ENCODE measurements at regions not wholly inside any gene's neighbourhood (a gene's known extent, or its start where the extent isn't known, plus 50 kb on each side); places are given as distances from the start of the nearest gene placed in this dataset.

GRCh38 chr13:47117268-47117667 is 220.4 kb upstream of the HTR2A start:
- WGBS, 2 donors, result 42 to 47% methylated on average over 3 of the region's 3 CpGs
- H3K4me3 ChIP-seq (ENCODE audit: low read length in 2 of 2), result no peak overlapping the region
- no peaks in the 10 kb centered on the region for H3K9me3 ChIP-seq (ENCODE audit: control insufficient read depth, low read length)
- DNase-seq, result no peak
- no peaks in the 10 kb centered on the region for H3K36me3 ChIP-seq (ENCODE audit: control insufficient read depth in 1 of 2, insufficient read depth in 2 of 2, low read length in 1 of 2)
- no peak overlapping the region for H3K27ac ChIP-seq (ENCODE audit: low read depth in 1 of 2, low read length in 2 of 2)
- no peaks in the 10 kb centered on the region for H3K4me1 ChIP-seq (ENCODE audit: control insufficient read depth in 1 of 2, insufficient read depth in 2 of 2, low read length in 2 of 2)
- ATAC-seq (ENCODE audit: low FRiP score), result no peak
- intact Hi-C loops (cut with DNase I), result no loop called here
- H3K27me3 ChIP-seq (ENCODE audit: control insufficient read depth in 1 of 2, insufficient read depth in 2 of 2, low read length in 1 of 2), result no peaks in the 10 kb centered on the region

GRCh38 chr13:47114030-47114429 is 217.2 kb upstream of the HTR2A start:
- intact Hi-C loops (cut with DNase I), result no loop called here
- ATAC-seq (ENCODE audit: low FRiP score) (no peak), DNase-seq (no peak)
- 89 to 95% methylated on average over 1 of the region's 1 CpG for WGBS, 2 donors
- Histone ChIP-seq H3K4me3 (ENCODE audit: low read length in 2 of 2) (no peak overlapping the region), H3K9me3 (ENCODE audit: control insufficient read depth, low read length) (no peaks in the 10 kb centered on the region), H3K36me3 (ENCODE audit: control insufficient read depth in 1 of 2, insufficient read depth in 2 of 2, low read length in 1 of 2) (no peaks in the 10 kb centered on the region), H3K27ac (ENCODE audit: low read depth in 1 of 2, low read length in 2 of 2) (no peak overlapping the region), H3K4me1 (ENCODE audit: control insufficient read depth in 1 of 2, insufficient read depth in 2 of 2, low read length in 2 of 2) (no peaks in the 10 kb centered on the region), H3K27me3 (ENCODE audit: control insufficient read depth in 1 of 2, insufficient read depth in 2 of 2, low read length in 1 of 2) (no peaks in the 10 kb centered on the region)

GRCh38 chr13:47112903-47113299 is 216.0 kb upstream of the HTR2A start:
- Histone ChIP-seq H3K9me3 (ENCODE audit: control insufficient read depth, low read length) (no peaks in the 10 kb centered on the region), H3K27ac (ENCODE audit: low read depth in 1 of 2, low read length in 2 of 2) (no peak overlapping the region), H3K4me3 (ENCODE audit: low read length in 2 of 2) (no peak overlapping the region), H3K27me3 (ENCODE audit: control insufficient read depth in 1 of 2, insufficient read depth in 2 of 2, low read length in 1 of 2) (no peaks in the 10 kb centered on the region), H3K4me1 (ENCODE audit: control insufficient read depth in 1 of 2, insufficient read depth in 2 of 2, low read length in 2 of 2) (no peaks in the 10 kb centered on the region), H3K36me3 (ENCODE audit: control insufficient read depth in 1 of 2, insufficient read depth in 2 of 2, low read length in 1 of 2) (no peaks in the 10 kb centered on the region)
- intact Hi-C loops (cut with DNase I), result no loop called here
- WGBS, 2 donors, result 74 to 76% methylated on average over 1 of the region's 1 CpG
- ATAC-seq (ENCODE audit: low FRiP score), result no peak
- DNase-seq, result no peak

GRCh38 chr13:47112205-47112902 is 215.5 kb upstream of the HTR2A start:
- H3K27ac ChIP-seq (ENCODE audit: low read depth in 1 of 2, low read length in 2 of 2), result no peak overlapping the region
- H3K36me3 ChIP-seq (ENCODE audit: control insufficient read depth in 1 of 2, insufficient read depth in 2 of 2, low read length in 1 of 2), result no peaks in the 10 kb centered on the region
- no peak for ATAC-seq (ENCODE audit: low FRiP score)
- WGBS, 2 donors, result 73% methylated on average over 4 of the region's 4 CpGs
- intact Hi-C loops (cut with DNase I), result no loop called here
- no peaks in the 10 kb centered on the region for H3K4me1 ChIP-seq (ENCODE audit: control insufficient read depth in 1 of 2, insufficient read depth in 2 of 2, low read length in 2 of 2)
- no peak overlapping the region for H3K4me3 ChIP-seq (ENCODE audit: low read length in 2 of 2)
- H3K9me3 ChIP-seq (ENCODE audit: control insufficient read depth, low read length), result no peaks in the 10 kb centered on the region
- no peaks in the 10 kb centered on the region for H3K27me3 ChIP-seq (ENCODE audit: control insufficient read depth in 1 of 2, insufficient read depth in 2 of 2, low read length in 1 of 2)
- DNase-seq, result no peak

GRCh38 chr13:47111499-47111898 is 214.6 kb upstream of the HTR2A start:
- no peaks in the 10 kb centered on the region for H3K4me1 ChIP-seq (ENCODE audit: control insufficient read depth in 1 of 2, insufficient read depth in 2 of 2, low read length in 2 of 2)
- no peaks in the 10 kb centered on the region for H3K36me3 ChIP-seq (ENCODE audit: control insufficient read depth in 1 of 2, insufficient read depth in 2 of 2, low read length in 1 of 2)
- no peak overlapping the region for H3K4me3 ChIP-seq (ENCODE audit: low read length in 2 of 2)
- H3K9me3 ChIP-seq (ENCODE audit: control insufficient read depth, low read length), result no peaks in the 10 kb centered on the region
- DNase-seq (no peak), ATAC-seq (ENCODE audit: low FRiP score) (no peak)
- no peaks in the 10 kb centered on the region for H3K27me3 ChIP-seq (ENCODE audit: control insufficient read depth in 1 of 2, insufficient read depth in 2 of 2, low read length in 1 of 2)
- H3K27ac ChIP-seq (ENCODE audit: low read depth in 1 of 2, low read length in 2 of 2), result no peak overlapping the region
- intact Hi-C loops (cut with DNase I), result no loop called here
- WGBS, 2 donors, result 58 to 69% methylated on average over 3 of the region's 3 CpGs

- 87 to 93% methylated on average over 12 of the region's 12 CpGs for WGBS, 2 donors
- intact Hi-C loops (cut with DNase I), result no loop called here
- no peak for ATAC-seq (ENCODE audit: low FRiP score)
These were observed 214.0 kb upstream of the HTR2A start for GRCh38 chr13:47110833-47111240.

GRCh38 chr13:47110141-47110540 is 213.3 kb upstream of the HTR2A start:
- intact Hi-C loops (cut with DNase I), result no loop called here
- no peaks in the 10 kb centered on the region for H3K27me3 ChIP-seq (ENCODE audit: control insufficient read depth in 1 of 2, insufficient read depth in 2 of 2, low read length in 1 of 2)
- 90 to 92% methylated on average over 4 of the region's 4 CpGs for WGBS, 2 donors

More at GRCh38 chr13:47110833-47111240, 214.0 kb upstream of the HTR2A start:
- no peak for DNase-seq
- no peak overlapping the region for H3K4me3 ChIP-seq (ENCODE audit: low read length in 2 of 2)
- no peaks in the 10 kb centered on the region for H3K9me3 ChIP-seq (ENCODE audit: control insufficient read depth, low read length)
- H3K4me1 ChIP-seq (ENCODE audit: control insufficient read depth in 1 of 2, insufficient read depth in 2 of 2, low read length in 2 of 2), result no peaks in the 10 kb centered on the region
- H3K27ac ChIP-seq (ENCODE audit: low read depth in 1 of 2, low read length in 2 of 2), result no peak overlapping the region
- H3K27me3 ChIP-seq (ENCODE audit: control insufficient read depth in 1 of 2, insufficient read depth in 2 of 2, low read length in 1 of 2), result no peaks in the 10 kb centered on the region
- H3K36me3 ChIP-seq (ENCODE audit: control insufficient read depth in 1 of 2, insufficient read depth in 2 of 2, low read length in 1 of 2), result no peaks in the 10 kb centered on the region

GRCh38 chr13:47109028-47109427 is 212.2 kb upstream of the HTR2A start:
- DNase-seq (no peak), ATAC-seq (ENCODE audit: low FRiP score) (no peak)
- no peaks in the 10 kb centered on the region for H3K27me3 ChIP-seq (ENCODE audit: control insufficient read depth in 1 of 2, insufficient read depth in 2 of 2, low read length in 1 of 2)
- no peaks in the 10 kb centered on the region for H3K4me1 ChIP-seq (ENCODE audit: control insufficient read depth in 1 of 2, insufficient read depth in 2 of 2, low read length in 2 of 2)
- intact Hi-C loops (cut with DNase I), result no loop called here
- H3K27ac ChIP-seq (ENCODE audit: low read depth in 1 of 2, low read length in 2 of 2), result no peak overlapping the region
- 81 to 84% methylated on average over 4 of the region's 4 CpGs for WGBS, 2 donors
- H3K9me3 ChIP-seq (ENCODE audit: control insufficient read depth, low read length), result no peaks in the 10 kb centered on the region
- no peaks in the 10 kb centered on the region for H3K36me3 ChIP-seq (ENCODE audit: control insufficient read depth in 1 of 2, insufficient read depth in 2 of 2, low read length in 1 of 2)
- no peak overlapping the region for H3K4me3 ChIP-seq (ENCODE audit: low read length in 2 of 2)

More at GRCh38 chr13:47110141-47110540, 213.3 kb upstream of the HTR2A start:
- H3K4me1 ChIP-seq (ENCODE audit: control insufficient read depth in 1 of 2, insufficient read depth in 2 of 2, low read length in 2 of 2), result no peaks in the 10 kb centered on the region
- no peak overlapping the region for H3K27ac ChIP-seq (ENCODE audit: low read depth in 1 of 2, low read length in 2 of 2)
- no peaks in the 10 kb centered on the region for H3K36me3 ChIP-seq (ENCODE audit: control insufficient read depth in 1 of 2, insufficient read depth in 2 of 2, low read length in 1 of 2)
- ATAC-seq (ENCODE audit: low FRiP score) (no peak), DNase-seq (no peak)
- H3K4me3 ChIP-seq (ENCODE audit: low read length in 2 of 2), result no peak overlapping the region
- H3K9me3 ChIP-seq (ENCODE audit: control insufficient read depth, low read length), result no peaks in the 10 kb centered on the region

- no peak overlapping the region for H3K27ac ChIP-seq (ENCODE audit: low read depth in 1 of 2, low read length in 2 of 2)
- intact Hi-C loops (cut with DNase I), result no loop called here
- WGBS, 2 donors, result 63 to 67% methylated on average over 4 of the region's 4 CpGs
- H3K9me3 ChIP-seq (ENCODE audit: control insufficient read depth, low read length), result no peaks in the 10 kb centered on the region
- no peak for ATAC-seq (ENCODE audit: low FRiP score)
- no peak for DNase-seq
- H3K27me3 ChIP-seq (ENCODE audit: control insufficient read depth in 1 of 2, insufficient read depth in 2 of 2, low read length in 1 of 2), result no peaks in the 10 kb centered on the region
- no peak overlapping the region for H3K4me3 ChIP-seq (ENCODE audit: low read length in 2 of 2)
- no peaks in the 10 kb centered on the region for H3K4me1 ChIP-seq (ENCODE audit: control insufficient read depth in 1 of 2, insufficient read depth in 2 of 2, low read length in 2 of 2)
- H3K36me3 ChIP-seq (ENCODE audit: control insufficient read depth in 1 of 2, insufficient read depth in 2 of 2, low read length in 1 of 2), result no peaks in the 10 kb centered on the region
These were observed 203.5 kb upstream of the HTR2A start for GRCh38 chr13:47100214-47100853.

Data from aorta (tissue), 5 donors.